GM12878 (cell line): ENCODE measurements at regions not wholly inside any gene's neighbourhood (a gene's known extent, or its start where the extent isn't known, plus 50 kb on each side); places are given as distances from the start of the nearest gene placed in this dataset.

Experiments
- ATAC-seq: fragments of 200-7000 bp; cut with Tn5 transposase; 3 replicates; pipeline ENCODE4 v1.9.1; 2020; ENCODE audit warnings: mild to moderate bottlenecking, moderate library complexity
- BruUV-seq: library from RNA; stranded (reverse); fragments of 400-500 nt; replicated peaks from 2 replicates; lab custom pipeline; 2021; lab: Mats Ljungman, UMichigan
- CTCF ChIA-PET: fragments of 300-600 bp; sonication (Branson Sonifier 250); formaldehyde crosslinking; extraction: SDS; loops from one replicate; lab custom pipeline; 2021; ENCODE audit warnings: inconsistent platforms; lab: Yijun Ruan, JAX
- POLR2A ChIA-PET: fragments of 350-600 bp; formaldehyde crosslinking; extraction: SDS; loops from one replicate; lab custom pipeline; 2021; ENCODE audit warnings: inconsistent platforms; lab: Charles Lee
- RAD21 ChIA-PET: fragments of 300-600 bp; sonication (Branson Sonifier 250); formaldehyde crosslinking; loops from one replicate; lab custom pipeline; 2023; ENCODE audit warnings: antibody characterized with exemption; ENCODE audit not compliant: unreplicated experiment; lab: Charles Lee
- SMC1A ChIA-PET: fragments of 300-600 bp; sonication (Branson Sonifier 250); formaldehyde crosslinking; loops from one replicate; lab custom pipeline; 2023; ENCODE audit not compliant: unreplicated experiment, uncharacterized antibody; lab: Charles Lee
- DNase-seq: peaks from one replicate; pipeline ENCODE4 v3.0.0-alpha.2; 2011; ENCODE audit warnings: low read depth, low spot score
- FAIRE-seq: peaks from 3 replicates; lab custom pipeline; 2011; peaks lifted over from hg19 to GRCh38; lab: Jason Lieb, UNC
- H2AFZ ChIP-seq: 2 replicates; pipeline ENCODE4 v1.6.0; 2011; ENCODE audit warnings: low read depth, low read length, control low read depth; ENCODE audit not compliant: control insufficient read depth
- H3K27ac ChIP-seq: 2 replicates; pipeline ENCODE4 v1.5.1; 2011; ENCODE audit warnings: control low read depth; ENCODE audit not compliant: control insufficient read depth, insufficient read depth
- H3K27me3 ChIP-seq, 2 experiments: replicated peaks in 1 of 2; 2 replicates each; pipeline versions ENCODE4 v1.6.0 to v1.6.1; 2011; ENCODE audit warnings: low read length in 1 of 2; ENCODE audit not compliant: control insufficient read depth in 2 of 2, insufficient read depth in 2 of 2
- H3K36me3 ChIP-seq, 2 experiments: 2 replicates each; pipeline ENCODE4 v1.5.1; 2011; ENCODE audit warnings: low read length in 1 of 2; ENCODE audit not compliant: control insufficient read depth in 2 of 2, insufficient read depth in 2 of 2
- H3K4me1 ChIP-seq: 2 replicates; pipeline ENCODE4 v1.6.1; 2011; ENCODE audit warnings: mild to moderate bottlenecking, low read length, moderate library complexity, mixed read lengths; ENCODE audit not compliant: control insufficient read depth, insufficient read depth
- H3K4me2 ChIP-seq: 2 replicates; pipeline ENCODE4 v1.6.0; 2011; ENCODE audit warnings: control low read depth; ENCODE audit not compliant: control insufficient read depth, insufficient read depth
- H3K4me3 ChIP-seq: fragments of 200-600 bp; sonication (generic); 2 replicates; pipeline ENCODE4 v1.5.1; 2016
- H3K79me2 ChIP-seq: 2 replicates; pipeline ENCODE4 v1.6.0; 2011; ENCODE audit warnings: low read length; ENCODE audit not compliant: control insufficient read depth, insufficient read depth
- H3K9ac ChIP-seq: 2 replicates; pipeline ENCODE4 v1.8.0; 2011; ENCODE audit warnings: low read length, control low read depth, mixed read lengths; ENCODE audit not compliant: control insufficient read depth, insufficient read depth
- H3K9me3 ChIP-seq: replicated peaks from 3 replicates; pipeline ENCODE4 v1.5.1; 2011; ENCODE audit warnings: mild to moderate bottlenecking, low read length; ENCODE audit not compliant: control insufficient read depth, insufficient read depth
- H4K20me1 ChIP-seq: 2 replicates; pipeline ENCODE4 v1.6.0; 2011; ENCODE audit not compliant: control insufficient read depth, insufficient read depth
- BCLAF1 ChIP-seq: fragments of 450-650 bp; IDR thresholded peaks from 2 replicates; pipeline ENCODE4 v1.6.1; 2017; ENCODE audit warnings: antibody characterized with exemption, mild to moderate bottlenecking, moderate library complexity
- CUX1 ChIP-seq: IDR thresholded peaks from 2 replicates; pipeline ENCODE4 v1.6.1; 2012; ENCODE audit warnings: improper control_type of control experiment, low read depth, low read length; ENCODE audit not compliant: insufficient replicate concordance
- ELK1 ChIP-seq: IDR thresholded peaks from 2 replicates; pipeline ENCODE4 v1.6.1; 2012; ENCODE audit warnings: low read depth, low read length, improper control_type of control experiment
- GABPA ChIP-seq: IDR thresholded peaks from 2 replicates; pipeline ENCODE4 v1.6.1; 2014; ENCODE audit warnings: antibody characterized with exemption, low read depth, mild to moderate bottlenecking, inconsistent platforms
- HCFC1 ChIP-seq: fragments of 150-350 bp; IDR thresholded peaks from 2 replicates; pipeline ENCODE4 v1.6.1; 2014; ENCODE audit warnings: low read length
- HDAC2 ChIP-seq: fragments of 200-600 bp; sonication (generic); IDR thresholded peaks from 2 replicates; pipeline ENCODE4 v1.6.1; 2017
- SMAD5 ChIP-seq: IDR thresholded peaks from 2 replicates; pipeline ENCODE4 v1.6.1; 2016; ENCODE audit warnings: antibody characterized with exemption, low read depth
- SREBF2 ChIP-seq: IDR thresholded peaks from 2 replicates; pipeline ENCODE4 v1.6.1; 2012; ENCODE audit warnings: mild to moderate bottlenecking, low read length
- USF1 ChIP-seq: IDR thresholded peaks from 2 replicates; pipeline ENCODE4 v1.6.1; 2011; ENCODE audit warnings: borderline replicate concordance, low read depth, mild to moderate bottlenecking, moderate library complexity, mixed read lengths, low read length; ENCODE audit not compliant: insufficient read depth; ENCODE audit errors: extremely low read length
- ZBTB4 ChIP-seq: fragments of 450-650 bp; formaldehyde crosslinking; IDR thresholded peaks from 2 replicates; pipeline ENCODE4 v1.4.0; 2022; ENCODE audit warnings: mild to moderate bottlenecking, moderate library complexity
- WGBS: methylation state at CpG from one replicate; pipeline ENCODE4 v1.1.6; 2016; ENCODE audit warnings: low lambda C conversion rate; ENCODE audit not compliant: insufficient replicate concordance, insufficient coverage; ENCODE audit errors: missing lambda C conversion rate; 5-methylcytosine and 5-hydroxymethylcytosine counted together
- in situ Hi-C: fragments of 300-500 bp; cut with MboI; formaldehyde crosslinking; loops from 9 replicates; pipeline ENCODE4 v1.14.3; 2018; ENCODE audit warnings: mixed read lengths
- intact Hi-C: fragments of 100-400 bp; cut with micrococcal nuclease; formaldehyde crosslinking; loops from one replicate; pipeline ENCODE4 v1.14.2; 2022; ENCODE audit not compliant: unreplicated experiment

- in situ Hi-C loops (no loop called here), intact Hi-C loops (no loop called here)
- 15% methylated on average over 3 of the region's 3 CpGs for WGBS
- H3K4me2 ChIP-seq: no peak overlapping the region
- no peaks in the 10 kb centered on the region for H3K79me2 ChIP-seq
- H3K9me3 ChIP-seq: no peaks in the 10 kb centered on the region
- no peaks in the 10 kb centered on the region for H4K20me1 ChIP-seq
- no peak overlapping the region for H3K9ac ChIP-seq
- ChIA-PET POLR2A (interaction anchor here (0.8 kb wide), 1 partner anchor 14 kb away, joined by 3 read pairs; no protein-coding TSS in a partner anchor), CTCF (no interaction called here), SMC1A (interaction anchor here (1.8 kb wide), 1 partner anchor 133 kb away, joined by 3 read pairs; no protein-coding TSS in a partner anchor), RAD21 (no interaction called here)
- no peak overlapping the region for H2AFZ ChIP-seq
- FAIRE-seq (no peak), ATAC-seq (no peak), DNase-seq (no peak)
- no peaks in the 10 kb centered on the region for H3K4me1 ChIP-seq
- no peaks in the 10 kb centered on the region for H3K27me3 ChIP-seq
- H3K4me3 ChIP-seq: no peak overlapping the region
- no peak overlapping the region for H3K27ac ChIP-seq
- H3K36me3 ChIP-seq: no peaks in the 10 kb centered on the region
- BruUV-seq: no TSS peak
- TF ChIP-seq USF1: no peak
- no peak for TF ChIP-seq CUX1
- no peak for TF ChIP-seq HCFC1
- TF ChIP-seq HDAC2: no peak
- no peak for TF ChIP-seq BCLAF1
- TF ChIP-seq SMAD5: no peak
- TF ChIP-seq ELK1: no peak
- no peak for TF ChIP-seq ZBTB4 (CRISPR knock-in tag)
- no peak for TF ChIP-seq SREBF2
- no peak for TF ChIP-seq GABPA
Observed at GRCh38 chr7:124201768-124202349, 169.0 kb upstream of the TMEM229A start.
